Hematopoietic multipotent progenitor cell treated with erythropoietin and hydrocortisone succinate and interleukin-3 and kit ligand, for 8 days (in vitro differentiated cells): ENCODE measurements at regions not wholly inside any gene's neighbourhood (a gene's known extent, or its start where the extent isn't known, plus 50 kb on each side); places are given as distances from the start of the nearest gene placed in this dataset.

Experiments used
- DNase-seq: peaks from one replicate; pipeline ENCODE4 v3.0.0-alpha.2; 2015

GRCh38 chr6:159099276-159099675 lies 54.5 kb upstream of the TAGAP start:
- DNase-seq: no peak

- DNase-seq: no peak
Observed at GRCh38 chr6:159098636-159099106, 53.9 kb upstream of the TAGAP start.

GRCh38 chr6:159097256-159097655 lies 52.5 kb upstream of the TAGAP start:
- DNase-seq: no peak

- DNase-seq: no peak
Observed at GRCh38 chr6:159095616-159096015, 50.8 kb upstream of the TAGAP start.

- DNase-seq: no peak
Observed at GRCh38 chr6:159094444-159095252, 49.9 kb upstream of the TAGAP start.
